ENCODE measurements at regions not wholly inside any gene's neighbourhood (a gene's known extent, or its start where the extent isn't known, plus 50 kb on each side); places are given as distances from the start of the nearest gene placed in this dataset.

DNA sequence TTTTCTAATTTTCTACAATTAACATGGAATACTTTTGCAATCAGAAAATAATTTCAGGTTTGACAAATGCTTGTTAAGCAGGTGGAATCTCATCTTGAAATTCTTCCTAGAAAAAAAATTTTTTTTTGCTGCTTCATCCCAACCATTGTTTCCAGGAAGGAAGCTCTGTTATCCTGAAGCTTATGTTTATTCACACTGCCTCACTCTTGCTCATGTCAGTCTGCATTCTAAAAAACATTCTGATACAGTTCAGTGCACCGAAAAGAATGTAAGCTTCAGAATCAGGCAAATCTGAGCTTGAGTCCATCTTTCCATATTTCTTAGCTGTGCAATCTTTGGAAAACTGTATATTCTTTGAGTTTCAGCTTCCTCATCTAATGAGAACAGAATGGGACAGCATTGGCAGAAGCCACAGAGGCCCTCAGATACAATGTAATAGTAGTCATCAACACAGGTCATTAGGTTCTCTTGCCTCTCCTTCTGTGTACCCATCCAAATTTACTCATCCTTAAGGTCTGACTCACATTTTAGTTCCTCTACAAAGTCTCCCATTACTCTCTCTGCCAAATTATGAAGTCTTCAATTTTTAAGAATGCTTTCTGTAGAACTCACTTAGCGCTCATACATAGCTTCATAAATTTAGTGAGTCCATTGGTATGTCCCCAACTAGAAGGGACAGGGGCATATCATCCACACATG lies 881.8 kb upstream of the NR2F2 start:
- no peak for TF ChIP-seq CTCF (IDR thresholded peaks at IDR 0.05)
- no peak for TF ChIP-seq POLR2A (IDR thresholded peaks at IDR 0.05)
- TF ChIP-seq POLR2AphosphoS5 (IDR thresholded peaks at IDR 0.05) = no peak
